OCI-LY7 (cell line): ENCODE measurements at regions not wholly inside any gene's neighbourhood (a gene's known extent, or its start where the extent isn't known, plus 50 kb on each side); places are given as distances from the start of the nearest gene placed in this dataset.

ENCODE experiments used
- BruUV-seq: library from RNA; stranded (reverse); fragments of 400-500 nt; replicated peaks from 2 replicates; lab custom pipeline; 2021; lab: Mats Ljungman, UMichigan
- CTCF ChIA-PET: fragments of 300-600 bp; sonication (Branson Sonifier 250); formaldehyde crosslinking; loops from one replicate; lab custom pipeline; 2022; ENCODE audit warnings: antibody characterized with exemption; ENCODE audit not compliant: unreplicated experiment; lab: Charles Lee
- POLR2A ChIA-PET: fragments of 300-600 bp; sonication (Branson Sonifier 250); formaldehyde crosslinking; loops from one replicate; lab custom pipeline; 2022; ENCODE audit warnings: antibody characterized with exemption; lab: Charles Lee
- DNase-seq: peaks from one replicate; pipeline ENCODE4 v3.0.0-alpha.2; 2015; ENCODE audit warnings: low spot score
- H2AFZ ChIP-seq: fragments of 200-600 bp; sonication (generic), shearing (Covaris generic); 2 replicates; pipeline ENCODE4 v1.6.1; 2014; ENCODE audit warnings: mild to moderate bottlenecking, antibody characterized with exemption, low read length, moderate library complexity
- H3K27ac ChIP-seq: fragments of 200-600 bp; sonication (generic); 2 replicates; pipeline ENCODE4 v1.5.1; 2014; ENCODE audit warnings: mixed run types, low read depth, mild to moderate bottlenecking, moderate library complexity, low read length, inconsistent platforms; ENCODE audit not compliant: poor library complexity, severe bottlenecking
- H3K36me3 ChIP-seq: fragments of 200-600 bp; sonication (generic); 2 replicates; pipeline ENCODE4 v1.6.1; 2014; ENCODE audit warnings: mild to moderate bottlenecking, antibody characterized with exemption, low read length, moderate library complexity, mixed read lengths; ENCODE audit not compliant: insufficient read depth
- H3K4me1 ChIP-seq: fragments of 200-600 bp; sonication (generic); 2 replicates; pipeline ENCODE4 v1.5.1; 2014; ENCODE audit warnings: mild to moderate bottlenecking, low read length; ENCODE audit not compliant: insufficient read depth, poor library complexity, severe bottlenecking
- H3K4me2 ChIP-seq: fragments of 200-600 bp; sonication (generic); 2 replicates; pipeline ENCODE4 v1.6.1; 2014; ENCODE audit warnings: mild to moderate bottlenecking, low read length
- H3K4me3 ChIP-seq: fragments of 200-600 bp; sonication (generic); 2 replicates; pipeline ENCODE4 v1.5.1; 2014; ENCODE audit warnings: mild to moderate bottlenecking, low read depth, low read length; ENCODE audit not compliant: poor library complexity, severe bottlenecking
- H3K79me2 ChIP-seq: fragments of 200-600 bp; sonication (generic); 2 replicates; pipeline ENCODE4 v1.6.1; 2016; ENCODE audit warnings: low read depth, mild to moderate bottlenecking, low read length, moderate library complexity, mixed read lengths; ENCODE audit not compliant: insufficient read depth
- H3K9me2 ChIP-seq: fragments of 200-600 bp; sonication (generic); 2 replicates; pipeline ENCODE4 v1.6.1; 2016; ENCODE audit warnings: mild to moderate bottlenecking, low read length, mixed read lengths; ENCODE audit not compliant: insufficient read depth
- H3K9me3 ChIP-seq: fragments of 200-600 bp; sonication (generic); 2 replicates; pipeline ENCODE4 v1.6.1; 2014; ENCODE audit warnings: mild to moderate bottlenecking, mixed run types, low read length, mixed read lengths
- H4K20me1 ChIP-seq: fragments of 200-600 bp; sonication (generic); 2 replicates; pipeline ENCODE4 v1.6.1; 2014; ENCODE audit warnings: mild to moderate bottlenecking, antibody characterized with exemption, low read length, moderate library complexity, mixed read lengths; ENCODE audit not compliant: insufficient read depth
- CTCF ChIP-seq: fragments of 200-600 bp; sonication (generic); conservative IDR thresholded peaks from 2 replicates; pipeline ENCODE4 v1.5.1; 2014; ENCODE audit warnings: mild to moderate bottlenecking, antibody characterized with exemption, low read length, moderate library complexity, mixed read lengths
- EZH2phosphoT487 ChIP-seq: fragments of 200-600 bp; sonication (generic); IDR thresholded peaks from 2 replicates; pipeline ENCODE4 v1.6.1; 2018; ENCODE audit warnings: low read depth, borderline replicate concordance, mild to moderate bottlenecking, mixed run types, antibody characterized with exemption, low read length, moderate library complexity, mixed read lengths
- intact Hi-C: fragments of 100-400 bp; cut with micrococcal nuclease; formaldehyde crosslinking; loops from one replicate; pipeline ENCODE4 v1.10.0; 2022; ENCODE audit not compliant: unreplicated experiment

GRCh38 chr2:53575721-53576124 is 191.9 kb upstream of the CHAC2 start:
- no TSS peak for BruUV-seq
- CTCF ChIA-PET = no interaction called here

GRCh38 chr2:53572696-53573095 is 194.9 kb upstream of the CHAC2 start:
- POLR2A ChIA-PET = interaction anchor here (1.0 kb wide), 1 partner anchor 11 kb away, joined by 3 read pairs; no protein-coding TSS in a partner anchor
- no peak for DNase-seq
- BruUV-seq = no TSS peak

More at GRCh38 chr2:53575721-53576124, 191.9 kb upstream of the CHAC2 start:
- no peaks in the 10 kb centered on the region for H3K9me2 ChIP-seq
- TF ChIP-seq EZH2phosphoT487 = no peak
- TF ChIP-seq CTCF = no peak
- no peak overlapping the region for H3K4me2 ChIP-seq
- H3K4me3 ChIP-seq = no peak overlapping the region
- H2AFZ ChIP-seq = no peak overlapping the region
- H3K4me1 ChIP-seq = no peaks in the 10 kb centered on the region
- no peak for DNase-seq
- no peaks in the 10 kb centered on the region for H4K20me1 ChIP-seq
- no peaks in the 10 kb centered on the region for H3K9me3 ChIP-seq
- H3K36me3 ChIP-seq = no peaks in the 10 kb centered on the region
- POLR2A ChIA-PET = interaction anchor here (1.3 kb wide), 1 partner anchor 9 kb away, joined by 3 read pairs; no protein-coding TSS in a partner anchor
- intact Hi-C loops = no loop called here
- H3K27ac ChIP-seq = no peak overlapping the region
- H3K79me2 ChIP-seq = no peaks in the 10 kb centered on the region

More at GRCh38 chr2:53572696-53573095, 194.9 kb upstream of the CHAC2 start:
- Histone ChIP-seq H3K9me3 (no peaks in the 10 kb centered on the region), H3K79me2 (no peaks in the 10 kb centered on the region), H4K20me1 (no peaks in the 10 kb centered on the region), H3K36me3 (no peaks in the 10 kb centered on the region), H3K4me2 (no peak overlapping the region), H3K4me1 (no peaks in the 10 kb centered on the region), H3K4me3 (no peak overlapping the region), H2AFZ (no peak overlapping the region), H3K9me2 (no peaks in the 10 kb centered on the region), H3K27ac (no peak overlapping the region)
- intact Hi-C loops = no loop called here
- TF ChIP-seq CTCF (no peak), EZH2phosphoT487 (no peak)
- CTCF ChIA-PET = no interaction called here
